ENCODE measurements at regions not wholly inside any gene's neighbourhood (a gene's known extent, or its start where the extent isn't known, plus 50 kb on each side); places are given as distances from the start of the nearest gene placed in this dataset.

DNA sequence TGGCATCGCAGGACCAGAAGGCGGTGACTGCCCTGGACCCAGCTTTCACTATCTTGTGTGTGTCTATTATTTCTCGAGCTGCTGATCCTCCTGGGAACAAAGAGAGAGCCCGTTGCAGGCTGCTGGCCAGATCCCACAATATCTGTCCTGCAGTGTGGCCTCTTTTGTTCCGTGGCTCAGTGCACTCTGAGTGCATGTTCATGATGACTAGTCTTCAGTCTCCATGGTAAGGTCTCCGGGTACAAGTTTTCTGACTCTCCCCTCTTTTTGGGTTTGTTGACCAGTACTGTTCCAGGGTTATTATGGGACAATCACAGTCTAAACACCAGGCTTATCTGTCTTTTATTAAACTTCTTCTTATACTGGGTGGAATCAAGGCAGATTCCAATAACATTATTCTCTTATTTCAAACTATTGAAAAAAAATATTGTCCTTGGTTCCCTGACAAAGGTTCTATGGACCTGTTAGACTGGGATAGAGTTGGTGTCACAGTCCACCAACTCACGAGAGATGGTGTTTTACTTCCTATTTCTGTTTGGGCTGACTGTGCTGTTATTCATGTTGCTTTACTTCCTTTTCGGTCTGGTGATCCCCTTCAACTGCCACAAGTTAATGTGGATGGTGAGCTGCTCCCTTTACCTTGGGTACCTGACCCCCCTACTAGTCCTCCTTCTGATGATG, 192.9 kb upstream of the ALG10B start:
- TF ChIP-seq POLR2A (IDR thresholded peaks at IDR 0.05; ENCODE audit: low read length) (no peak), GATA1 (IDR thresholded peaks at IDR 0.05; ENCODE audit: low read depth, low read length) (no peak)

All from erythroblast (primary cell).